CD14-positive monocyte (primary cell): ENCODE measurements at regions not wholly inside any gene's neighbourhood (a gene's known extent, or its start where the extent isn't known, plus 50 kb on each side); places are given as distances from the start of the nearest gene placed in this dataset.

ENCODE experiments used
- DNase-seq, 3 donors: peaks; one replicate each; pipeline ENCODE4 v3.0.0-alpha.2; 2011 to 2022
- H2AFZ ChIP-seq: 2 replicates; pipeline ENCODE4 v1.6.0; 2012; ENCODE audit warnings: mild to moderate bottlenecking, low read depth, low read length, inconsistent platforms; ENCODE audit not compliant: insufficient read depth, poor library complexity, severe bottlenecking
- H3K27ac ChIP-seq, 2 donors: 1 replicate in 1 of 2; 2 replicates in 1 of 2; pipeline ENCODE4 v1.5.1; 2012 to 2013; ENCODE audit warnings: low read length in 2 of 2, control low read depth in 1 of 2, inconsistent platforms in 1 of 2, low read depth in 1 of 2, mild to moderate bottlenecking in 1 of 2
- H3K27me3 ChIP-seq, 2 donors: one replicate each; pipeline versions ENCODE4 v1.6.0 to v1.6.1; 2011 to 2013; ENCODE audit warnings: low read length in 2 of 2; ENCODE audit not compliant: control insufficient read depth in 2 of 2, insufficient read depth in 2 of 2
- H3K36me3 ChIP-seq, 2 donors: replicated peaks in 1 of 2; 1 replicate in 1 of 2; 2 replicates in 1 of 2; pipeline versions ENCODE4 v1.5.1 to v1.6.1; 2012 to 2013; ENCODE audit warnings: low read length in 2 of 2, control low read depth in 1 of 2, inconsistent platforms in 1 of 2, mild to moderate bottlenecking in 1 of 2; ENCODE audit not compliant: insufficient read depth in 2 of 2, control insufficient read depth in 1 of 2
- H3K4me1 ChIP-seq, 2 donors: 1 replicate in 1 of 2; 2 replicates in 1 of 2; pipeline versions ENCODE4 v1.5.1 to v1.6.1; 2012 to 2013; ENCODE audit warnings: low read length in 2 of 2, control low read depth in 1 of 2, inconsistent platforms in 1 of 2, mild to moderate bottlenecking in 1 of 2, moderate library complexity in 1 of 2; ENCODE audit not compliant: insufficient read depth in 2 of 2, control insufficient read depth in 1 of 2
- H3K4me2 ChIP-seq: replicated peaks from 2 replicates; pipeline ENCODE3; 2012; ENCODE audit warnings: low read length, moderate library complexity, mild to moderate bottlenecking; ENCODE audit not compliant: poor library complexity, severe bottlenecking; ENCODE audit errors: extremely low read depth
- H3K4me3 ChIP-seq, 3 experiments: fragments of 200-600 bp in 1 of 3; sonication (generic) in 1 of 3; replicated peaks in 1 of 3; 1 replicate in 2 of 3; 2 replicates in 1 of 3; pipeline ENCODE4 v1.5.1; 2011 to 2013; ENCODE audit warnings: low read length in 3 of 3, mild to moderate bottlenecking in 3 of 3, control low read depth in 2 of 3, low read depth in 2 of 3, inconsistent platforms in 1 of 3, moderate library complexity in 1 of 3
- H3K79me2 ChIP-seq: 2 replicates; pipeline ENCODE4 v1.6.0; 2012; ENCODE audit warnings: mild to moderate bottlenecking, control low read depth, inconsistent platforms, low read length, moderate library complexity; ENCODE audit not compliant: insufficient read depth
- H3K9ac ChIP-seq: 2 replicates; pipeline ENCODE4 v1.6.0; 2017; ENCODE audit warnings: low read length, mild to moderate bottlenecking; ENCODE audit not compliant: insufficient read depth, poor library complexity, severe bottlenecking
- H3K9me3 ChIP-seq, 2 donors: replicated peaks in 1 of 2; 1 replicate in 1 of 2; 2 replicates in 1 of 2; pipeline versions ENCODE4 v1.5.1 to v1.6.1; 2012 to 2013; ENCODE audit warnings: low read length in 2 of 2, control low read depth in 1 of 2; ENCODE audit not compliant: control insufficient read depth in 1 of 2, insufficient read depth in 1 of 2
- H4K20me1 ChIP-seq: 2 replicates; pipeline ENCODE4 v1.6.0; 2012; ENCODE audit warnings: mild to moderate bottlenecking, low read length, control low read depth, moderate library complexity; ENCODE audit not compliant: insufficient read depth
- H3K27ac Mint-ChIP-seq, 7 donors: one replicate each; pipeline ENCODE4 v1.8.0; 2020; ENCODE audit warnings: mild to moderate bottlenecking in 7 of 7, mixed read lengths in 7 of 7, moderate library complexity in 6 of 7, inconsistent platforms in 2 of 7
- H3K27me3 Mint-ChIP-seq, 3 donors: one replicate each; pipeline ENCODE4 v1.8.0; 2021 to 2022; ENCODE audit warnings: low read depth in 3 of 3, mild to moderate bottlenecking in 3 of 3, mixed read lengths in 3 of 3, moderate library complexity in 3 of 3, inconsistent platforms in 1 of 3
- H3K36me3 Mint-ChIP-seq, 2 donors: one replicate each; pipeline ENCODE4 v1.8.0; 2020; ENCODE audit warnings: mixed read lengths in 2 of 2, inconsistent platforms in 1 of 2, mild to moderate bottlenecking in 1 of 2
- H3K4me1 Mint-ChIP-seq: one replicate; pipeline ENCODE4 v1.8.0; 2020; ENCODE audit warnings: mild to moderate bottlenecking, mixed read lengths
- H3K4me3 Mint-ChIP-seq, 2 donors: one replicate each; pipeline ENCODE4 v1.8.0; 2020; ENCODE audit warnings: mild to moderate bottlenecking in 2 of 2, mixed read lengths in 2 of 2, moderate library complexity in 1 of 2
- H3K9me3 Mint-ChIP-seq, 7 donors: one replicate each; pipeline ENCODE4 v1.8.0; 2020 to 2022; ENCODE audit warnings: mixed read lengths in 7 of 7, mild to moderate bottlenecking in 6 of 7, moderate library complexity in 6 of 7, inconsistent platforms in 2 of 7
- WGBS: methylation state at CpG from one replicate; pipeline ENCODE4 v1.1.5; 2013; ENCODE audit warnings: missing lambda C conversion rate; ENCODE audit not compliant: insufficient coverage; 5-methylcytosine and 5-hydroxymethylcytosine counted together
- intact Hi-C, 2 donors: fragments of 100-400 bp; cut with micrococcal nuclease; formaldehyde crosslinking; loops; one replicate each; pipeline versions ENCODE4 v1.15.0 to v1.15.1; 2023
- TF ChIP-seq, protein P1 (sequence below): fragments of 200-600 bp; IDR thresholded peaks from one replicate; pipeline ENCODE4 v1.8.0; 2022; ENCODE audit warnings: antibody characterized with exemption, mild to moderate bottlenecking

DNA sequence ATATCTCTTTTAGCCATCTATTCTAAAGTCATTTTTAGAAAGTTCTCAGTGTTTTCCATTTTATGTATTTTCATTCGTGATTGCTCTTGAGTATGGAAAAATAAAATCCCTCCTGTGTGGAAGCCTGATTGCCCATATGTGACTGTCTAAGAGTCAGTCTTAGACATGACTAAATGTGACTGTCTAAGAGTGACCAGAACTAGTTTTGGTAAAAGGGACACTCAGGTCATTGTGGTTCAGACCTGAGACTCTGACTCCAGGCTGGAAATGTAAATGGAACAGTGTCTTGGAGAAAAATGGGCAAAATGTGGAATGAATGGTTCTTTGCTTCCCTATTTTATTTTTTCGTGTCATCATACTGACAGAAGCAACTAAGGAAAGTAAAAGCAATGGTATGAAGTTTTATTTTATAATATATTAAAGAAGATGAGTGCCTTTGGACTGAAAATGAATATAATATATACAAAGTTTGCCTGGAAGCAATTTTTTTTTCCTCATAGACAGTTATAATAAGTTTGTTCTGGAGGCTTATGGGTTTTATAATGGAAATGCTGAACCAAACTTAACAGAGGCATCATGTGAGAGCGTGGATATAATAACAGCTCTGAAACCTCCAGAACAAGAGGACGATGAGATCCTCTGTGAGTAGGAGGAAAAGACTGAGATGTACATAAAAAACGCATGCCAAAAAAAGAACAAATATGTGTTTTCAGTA, 264.4 kb downstream of the ZPLD1 start:
- H3K79me2 ChIP-seq: no peaks in the 10 kb centered on the region
- H3K36me3 ChIP-seq: no peaks in the 10 kb centered on the region
- H4K20me1 ChIP-seq: no peaks in the 10 kb centered on the region
- H3K4me3 ChIP-seq: no peak overlapping the region
- Mint-ChIP-seq H3K4me3 (no peak overlapping the region), H3K27ac (no peak overlapping the region), H3K27me3 (peaks cover 0 to 3% (median 1%) of the 10 kb centered on the region in 3 donors), H3K9me3 (peaks cover 0 to 6% (median 2%) of the 10 kb centered on the region in 7 donors), H3K36me3 (no peaks in the 10 kb centered on the region), H3K4me1 (no peaks in the 10 kb centered on the region)
- no peaks in the 10 kb centered on the region for H3K27me3 ChIP-seq
- no peaks in the 10 kb centered on the region for H3K9me3 ChIP-seq
- H3K4me2 ChIP-seq: no peak overlapping the region
- no peak overlapping the region for H3K9ac ChIP-seq
- TF ChIP-seq, protein P1, sequence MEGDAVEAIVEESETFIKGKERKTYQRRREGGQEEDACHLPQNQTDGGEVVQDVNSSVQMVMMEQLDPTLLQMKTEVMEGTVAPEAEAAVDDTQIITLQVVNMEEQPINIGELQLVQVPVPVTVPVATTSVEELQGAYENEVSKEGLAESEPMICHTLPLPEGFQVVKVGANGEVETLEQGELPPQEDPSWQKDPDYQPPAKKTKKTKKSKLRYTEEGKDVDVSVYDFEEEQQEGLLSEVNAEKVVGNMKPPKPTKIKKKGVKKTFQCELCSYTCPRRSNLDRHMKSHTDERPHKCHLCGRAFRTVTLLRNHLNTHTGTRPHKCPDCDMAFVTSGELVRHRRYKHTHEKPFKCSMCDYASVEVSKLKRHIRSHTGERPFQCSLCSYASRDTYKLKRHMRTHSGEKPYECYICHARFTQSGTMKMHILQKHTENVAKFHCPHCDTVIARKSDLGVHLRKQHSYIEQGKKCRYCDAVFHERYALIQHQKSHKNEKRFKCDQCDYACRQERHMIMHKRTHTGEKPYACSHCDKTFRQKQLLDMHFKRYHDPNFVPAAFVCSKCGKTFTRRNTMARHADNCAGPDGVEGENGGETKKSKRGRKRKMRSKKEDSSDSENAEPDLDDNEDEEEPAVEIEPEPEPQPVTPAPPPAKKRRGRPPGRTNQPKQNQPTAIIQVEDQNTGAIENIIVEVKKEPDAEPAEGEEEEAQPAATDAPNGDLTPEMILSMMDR: no peak
- no peaks in the 10 kb centered on the region for H3K4me1 ChIP-seq
- WGBS: 100% methylated on average over 2 of the region's 5 CpGs
- no peak for DNase-seq
- H2AFZ ChIP-seq: no peak overlapping the region
- H3K27ac ChIP-seq: no peak overlapping the region
- intact Hi-C loops: no loop called here

- no peak overlapping the region for H3K27ac ChIP-seq
- H3K27ac Mint-ChIP-seq: no peak overlapping the region
- H3K9ac ChIP-seq: no peak overlapping the region
- no peaks in the 10 kb centered on the region for H3K79me2 ChIP-seq
- TF ChIP-seq, protein P1: no peak
- H3K9me3 ChIP-seq: no peaks in the 10 kb centered on the region
- no peak for DNase-seq
- H3K27me3 ChIP-seq: no peaks in the 10 kb centered on the region
- H3K36me3 ChIP-seq: no peaks in the 10 kb centered on the region
- H3K9me3 Mint-ChIP-seq: peaks cover 0 to 5% (median 0%) of the 10 kb centered on the region in 7 donors
- no peak overlapping the region for H3K4me2 ChIP-seq
- H3K4me3 Mint-ChIP-seq: no peak overlapping the region
- H3K4me1 Mint-ChIP-seq: no peaks in the 10 kb centered on the region
- H3K36me3 Mint-ChIP-seq: no peaks in the 10 kb centered on the region
- intact Hi-C loops: no loop called here
- peaks cover 0 to 3% (median 1%) of the 10 kb centered on the region in 3 donors for H3K27me3 Mint-ChIP-seq
- H3K4me1 ChIP-seq: no peaks in the 10 kb centered on the region
- no CpG with 5 or more reads among the region's 1 CpG for WGBS
- H3K4me3 ChIP-seq: no peak overlapping the region
- no peaks in the 10 kb centered on the region for H4K20me1 ChIP-seq
- no peak overlapping the region for H2AFZ ChIP-seq
These were observed 265.0 kb downstream of the ZPLD1 start for GRCh38 chr3:102699819-102700140.
